Upper lobe of left lung (tissue), 6 donors: ENCODE measurements at regions not wholly inside any gene's neighbourhood (a gene's known extent, or its start where the extent isn't known, plus 50 kb on each side); places are given as distances from the start of the nearest gene placed in this dataset.

ENCODE experiments used
- ATAC-seq, 2 donors: fragments of 200-7000 bp; cut with Tn5 transposase; one replicate each; pipeline ENCODE4 v1.9.1; 2022; ENCODE audit warnings: mild to moderate bottlenecking in 2 of 2, moderate library complexity in 2 of 2; ENCODE audit not compliant: low FRiP score in 2 of 2
- DNase-seq, 2 donors: peaks; one replicate each; pipeline ENCODE4 v3.0.0-alpha.2; 2019 to 2020
- H3K27ac ChIP-seq, 4 donors: fragments of 200-600 bp; sonication (generic); one replicate each; pipeline ENCODE4 v1.5.1; 2016 to 2019
- H3K27me3 ChIP-seq, 4 donors: fragments of 200-600 bp; sonication (generic); one replicate each; pipeline ENCODE4 v1.5.1; 2017 to 2019
- H3K36me3 ChIP-seq, 4 donors: fragments of 200-600 bp; sonication (generic); one replicate each; pipeline ENCODE4 v1.5.1; 2016 to 2019
- H3K4me1 ChIP-seq, 4 donors: fragments of 200-600 bp; sonication (generic); one replicate each; pipeline ENCODE4 v1.5.1; 2018 to 2019
- H3K4me3 ChIP-seq, 4 donors: fragments of 200-600 bp; sonication (generic); one replicate each; pipeline ENCODE4 v1.5.1; 2017 to 2019; ENCODE audit warnings: mild to moderate bottlenecking in 2 of 4, moderate library complexity in 1 of 4
- H3K9me3 ChIP-seq, 4 donors: fragments of 200-600 bp; sonication (generic); one replicate each; pipeline ENCODE4 v1.5.1; 2018 to 2019
- CTCF ChIP-seq, 6 experiments: fragments of 450-650 bp in 4 of 6; fragments of 200-600 bp in 2 of 6; sonication (generic) in 2 of 6; IDR thresholded peaks; one replicate each; pipeline ENCODE4 v1.5.1; 2016 to 2019; ENCODE audit warnings: antibody characterized with exemption in 6 of 6
- EP300 ChIP-seq, 4 donors: sonication (generic); formaldehyde crosslinking; IDR thresholded peaks; one replicate each; pipeline ENCODE4 v1.5.1; 2017; ENCODE audit warnings: antibody characterized with exemption in 4 of 4, control low read depth in 2 of 4
- POLR2A ChIP-seq, 4 donors: fragments of 450-650 bp; IDR thresholded peaks; one replicate each; pipeline ENCODE4 v1.5.1; 2016 to 2017; ENCODE audit warnings: antibody characterized with exemption in 4 of 4, mild to moderate bottlenecking in 2 of 4
- POLR2AphosphoS5 ChIP-seq, 2 donors: sonication (generic); formaldehyde crosslinking; IDR thresholded peaks; one replicate each; pipeline ENCODE4 v1.5.1; 2017; ENCODE audit warnings: antibody characterized with exemption in 2 of 2
- WGBS, 2 donors: methylation state at CpG; one replicate each; pipeline ENCODE4 v1.1.5; 2017 to 2018; 5-methylcytosine and 5-hydroxymethylcytosine counted together
- donor health status: DM: no; HTN: no; CAD: no; lungs with moderate emphysema.
- donor health status: DM: no; HTN: yes; CAD: no; lungs with severe emphysema.

DNA sequence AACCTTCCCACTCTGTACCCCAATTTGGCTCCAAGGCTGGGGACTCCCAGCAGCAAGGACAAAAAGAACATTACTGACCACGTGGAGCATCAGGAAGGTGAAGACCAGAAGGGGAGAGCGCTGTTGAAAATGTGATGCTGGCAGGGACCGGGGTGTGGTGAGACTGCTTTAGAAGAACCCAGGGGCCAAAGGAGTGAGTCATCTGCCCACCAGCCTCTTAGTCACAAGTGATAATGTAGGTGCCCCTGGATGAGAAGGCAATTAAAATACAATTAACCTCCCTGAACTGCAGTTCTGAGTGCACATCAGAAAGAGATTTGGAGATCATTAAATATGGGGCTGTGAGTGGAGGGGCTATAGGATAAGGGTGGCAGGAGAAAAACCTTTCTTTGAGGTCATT is 366.6 kb upstream of the CCL2 start:
- 81 to 88% methylated on average over 3 of the region's 3 CpGs for WGBS, 2 donors
- H3K4me1 ChIP-seq: no peaks in the 10 kb centered on the region
- no peaks in the 10 kb centered on the region for H3K36me3 ChIP-seq
- H3K9me3 ChIP-seq: no peaks in the 10 kb centered on the region
- no peak overlapping the region for H3K27ac ChIP-seq
- no peak overlapping the region for H3K4me3 ChIP-seq
- no peaks in the 10 kb centered on the region for H3K27me3 ChIP-seq
- no peak for TF ChIP-seq POLR2AphosphoS5 (IDR thresholded peaks at IDR 0.05)
- no peak for TF ChIP-seq POLR2A (IDR thresholded peaks at IDR 0.05)
- TF ChIP-seq CTCF (IDR thresholded peaks at IDR 0.05): no peak
- no peak for TF ChIP-seq EP300 (IDR thresholded peaks at IDR 0.05)
- no peak for DNase-seq
- no peak for ATAC-seq

GRCh38 chr17:33889040-33889439 is 366.0 kb upstream of the CCL2 start:
- Histone ChIP-seq H3K4me1 (no peaks in the 10 kb centered on the region), H3K9me3 (no peaks in the 10 kb centered on the region), H3K27ac (no peak overlapping the region), H3K4me3 (no peak overlapping the region), H3K27me3 (no peaks in the 10 kb centered on the region), H3K36me3 (no peaks in the 10 kb centered on the region)
- TF ChIP-seq CTCF (IDR thresholded peaks at IDR 0.05) (no peak), EP300 (IDR thresholded peaks at IDR 0.05) (no peak), POLR2AphosphoS5 (IDR thresholded peaks at IDR 0.05) (no peak), POLR2A (IDR thresholded peaks at IDR 0.05) (no peak)
- WGBS, 2 donors: 17 to 41% methylated on average over 2 of the region's 2 CpGs
- no peak for DNase-seq
- no peak for ATAC-seq

- H3K4me3 ChIP-seq: no peak overlapping the region
- H3K4me1 ChIP-seq: no peaks in the 10 kb centered on the region
- no peaks in the 10 kb centered on the region for H3K36me3 ChIP-seq
- no peak overlapping the region for H3K27ac ChIP-seq
- TF ChIP-seq EP300 (IDR thresholded peaks at IDR 0.05) (no peak), CTCF (IDR thresholded peaks at IDR 0.05) (no peak), POLR2AphosphoS5 (IDR thresholded peaks at IDR 0.05) (no peak), POLR2A (IDR thresholded peaks at IDR 0.05) (no peak)
- H3K9me3 ChIP-seq: no peaks in the 10 kb centered on the region
- no peak for DNase-seq
- ATAC-seq: no peak
- WGBS, 2 donors: 80 to 100% methylated on average over 2 of the region's 2 CpGs
- no peaks in the 10 kb centered on the region for H3K27me3 ChIP-seq
Measured at GRCh38 chr17:33889766-33890165, 365.3 kb upstream of the CCL2 start.

GRCh38 chr17:33892717-33893591 is 362.1 kb upstream of the CCL2 start:
- DNase-seq: no peak
- no peaks in the 10 kb centered on the region for H3K27me3 ChIP-seq

More at GRCh38 chr17:33892717-33893591, 362.1 kb upstream of the CCL2 start:
- Histone ChIP-seq H3K27ac (no peak overlapping the region), H3K36me3 (no peaks in the 10 kb centered on the region), H3K4me1 (no peaks in the 10 kb centered on the region), H3K4me3 (no peak overlapping the region), H3K9me3 (no peaks in the 10 kb centered on the region)
- no peak for TF ChIP-seq CTCF (IDR thresholded peaks at IDR 0.05)
- no peak for TF ChIP-seq POLR2A (IDR thresholded peaks at IDR 0.05)
- no peak for TF ChIP-seq EP300 (IDR thresholded peaks at IDR 0.05)
- TF ChIP-seq POLR2AphosphoS5 (IDR thresholded peaks at IDR 0.05): no peak
- WGBS, 2 donors: 54 to 57% methylated on average over 6 of the region's 6 CpGs
- ATAC-seq: no peak
